K562 (cell line): ENCODE measurements at regions not wholly inside any gene's neighbourhood (a gene's known extent, or its start where the extent isn't known, plus 50 kb on each side); places are given as distances from the start of the nearest gene placed in this dataset.

Experiments
- ATAC-seq: fragments of 200-7000 bp; cut with Tn5 transposase; 3 replicates; pipeline ENCODE4 v1.9.1; 2020; ENCODE audit warnings: moderate library complexity
- BruUV-seq: library from RNA; stranded (reverse); fragments of 400-500 nt; replicated peaks from 2 replicates; lab custom pipeline; 2021; lab: Mats Ljungman, UMichigan
- CTCF ChIA-PET: fragments of 300-600 bp; formaldehyde crosslinking; extraction: SDS; loops from one replicate; lab custom pipeline; 2021; ENCODE audit warnings: low intra/inter-chr PET ratio; lab: Yijun Ruan, JAX
- POLR2A ChIA-PET: fragments of 300-600, 350-650 bp; sonication (Branson Sonifier 250); formaldehyde crosslinking; extraction: SDS; loops from one replicate; lab custom pipeline; 2021; ENCODE audit warnings: antibody characterized with exemption, inconsistent platforms; lab: Yijun Ruan, JAX
- DNase-seq, 4 experiments: peaks; one replicate each; pipeline versions ENCODE4 v3.0.0 to v3.0.0-alpha.2; 2011 to 2018; ENCODE audit warnings: low spot score in 3 of 4, mixed read lengths in 3 of 4; ENCODE audit errors: extremely low read depth in 1 of 4
- FAIRE-seq: peaks from 2 replicates; lab custom pipeline; 2011; peaks lifted over from hg19 to GRCh38; lab: Jason Lieb, UNC
- H2AFZ ChIP-seq: 2 replicates; pipeline ENCODE4 v1.6.0; 2011; ENCODE audit warnings: low read depth, low read length, control low read depth, inconsistent platforms
- H3K27ac ChIP-seq: fragments of 200-600 bp; 3 replicates; pipeline ENCODE4 v1.8.0; 2011; ENCODE audit warnings: low read depth, mild to moderate bottlenecking, control low read depth, inconsistent platforms, low read length, moderate library complexity, mixed read lengths; ENCODE audit errors: extremely low read depth
- H3K27me3 ChIP-seq, 2 experiments: fragments of 300-600 bp in 1 of 2; 2 replicates in 1 of 2; 3 replicates in 1 of 2; pipeline versions ENCODE4 v1.6.0 to v1.8.0; 2011; ENCODE audit warnings: inconsistent platforms in 2 of 2, low read length in 2 of 2, mild to moderate bottlenecking in 1 of 2, mixed read lengths in 1 of 2, moderate library complexity in 1 of 2; ENCODE audit not compliant: control insufficient read depth in 2 of 2, insufficient read depth in 2 of 2
- H3K36me3 ChIP-seq: fragments of 300-600 bp; 3 replicates; pipeline ENCODE4 v1.8.0; 2011; ENCODE audit warnings: mild to moderate bottlenecking, low read length, inconsistent platforms; ENCODE audit not compliant: control insufficient read depth, insufficient read depth
- H3K4me1 ChIP-seq, 2 experiments: fragments of 200-600 bp in 1 of 2; replicated peaks in 1 of 2; 2 replicates in 1 of 2; 3 replicates in 1 of 2; pipeline versions ENCODE4 v1.5.1 to v1.8.0; 2011; ENCODE audit warnings: inconsistent platforms in 2 of 2, low read length in 2 of 2, mild to moderate bottlenecking in 1 of 2, mixed read lengths in 1 of 2, moderate library complexity in 1 of 2; ENCODE audit not compliant: control insufficient read depth in 2 of 2, insufficient read depth in 2 of 2
- H3K4me2 ChIP-seq: 2 replicates; pipeline ENCODE4 v1.6.1; 2011; ENCODE audit warnings: low read length, control low read depth, inconsistent platforms, mixed read lengths; ENCODE audit not compliant: insufficient read depth
- H3K4me3 ChIP-seq: fragments of 200-600 bp; sonication (generic), shearing (Covaris generic); 2 replicates; pipeline ENCODE4 v1.5.1; 2016; ENCODE audit warnings: control low read depth, inconsistent platforms
- H3K79me2 ChIP-seq: fragments of 200-600 bp; 3 replicates; pipeline ENCODE4 v1.8.0; 2011; ENCODE audit warnings: low read length, inconsistent platforms; ENCODE audit not compliant: control insufficient read depth, insufficient read depth
- H3K9ac ChIP-seq, 2 experiments: 2 replicates each; pipeline versions ENCODE4 v1.6.0 to v1.6.1; 2011; ENCODE audit warnings: low read depth in 2 of 2, low read length in 2 of 2, control low read depth in 1 of 2, inconsistent platforms in 1 of 2, mild to moderate bottlenecking in 1 of 2, mixed read lengths in 1 of 2; ENCODE audit not compliant: insufficient read depth in 1 of 2
- H3K9me1 ChIP-seq: one replicate; pipeline ENCODE4 v1.6.0; 2011; ENCODE audit warnings: inconsistent platforms, mild to moderate bottlenecking, low read length, moderate library complexity; ENCODE audit not compliant: control insufficient read depth, insufficient read depth
- H3K9me3 ChIP-seq: replicated peaks from 2 replicates; pipeline ENCODE4 v1.5.1; 2011; ENCODE audit warnings: low read depth, low read length, inconsistent platforms; ENCODE audit not compliant: control insufficient read depth, insufficient read depth
- H4K20me1 ChIP-seq: replicated peaks from 2 replicates; pipeline ENCODE4 v1.6.1; 2011; ENCODE audit warnings: low read length, inconsistent platforms, mixed read lengths; ENCODE audit not compliant: control insufficient read depth, insufficient read depth
- BRD4 ChIP-seq: fragments of 200-600 bp; sonication (generic); IDR thresholded peaks from 2 replicates; pipeline ENCODE4 v1.6.1; 2017; ENCODE audit warnings: inconsistent platforms
- CBX1 ChIP-seq: sonication (generic); IDR thresholded peaks from 2 replicates; pipeline ENCODE4 v1.6.1; 2016; ENCODE audit warnings: antibody characterized with exemption, low read depth, mild to moderate bottlenecking
- CHD2 ChIP-seq: IDR thresholded peaks from 2 replicates; pipeline ENCODE4 v1.6.1; 2011; ENCODE audit warnings: low read depth, low read length
- DEAF1 ChIP-seq: fragments of 450-650 bp; formaldehyde crosslinking; IDR thresholded peaks from 2 replicates; pipeline ENCODE4 v1.4.0; 2020; ENCODE audit warnings: mild to moderate bottlenecking, moderate library complexity
- RAD21 ChIP-seq, 2 experiments: fragments of 250-450 bp in 1 of 2; fragments of 450-650 bp in 1 of 2; sonication (Bioruptor Pico) in 1 of 2; formaldehyde crosslinking in 1 of 2; IDR thresholded peaks in 1 of 2; conservative IDR thresholded peaks in 1 of 2; 2 replicates each; pipeline versions ENCODE4 v1.4.0 to v1.8.0; 2020 to 2022; ENCODE audit warnings: mild to moderate bottlenecking in 2 of 2, moderate library complexity in 1 of 2
- ZNF384 ChIP-seq: IDR thresholded peaks from 2 replicates; pipeline ENCODE4 v1.6.1; 2012; ENCODE audit warnings: low read depth, low read length, improper control_type of control experiment
- WGBS: fragments of 100-300 bp; shearing (Covaris generic); methylation state at CpG from one replicate; pipeline ENCODE4 v1.1.6; 2016; ENCODE audit warnings: low coverage, mixed read lengths; ENCODE audit not compliant: insufficient coverage; ENCODE audit errors: missing lambda C conversion rate; 5-methylcytosine and 5-hydroxymethylcytosine counted together
- in situ Hi-C: fragments of 300-500 bp; cut with MboI; formaldehyde crosslinking; loops from 4 replicates; pipeline ENCODE4 v1.15.0; 2018; ENCODE audit warnings: inconsistent platforms, mixed read lengths
- intact Hi-C: fragments of 100-400 bp; cut with micrococcal nuclease; formaldehyde crosslinking; loops from 2 replicates; pipeline ENCODE4 v1.14.2; 2022
- TF ChIP-seq, protein P1 (sequence below), 2 experiments: fragments of 450-650 bp; IDR thresholded peaks; 2 replicates each; pipeline ENCODE4 v1.6.1; 2016

DNA sequence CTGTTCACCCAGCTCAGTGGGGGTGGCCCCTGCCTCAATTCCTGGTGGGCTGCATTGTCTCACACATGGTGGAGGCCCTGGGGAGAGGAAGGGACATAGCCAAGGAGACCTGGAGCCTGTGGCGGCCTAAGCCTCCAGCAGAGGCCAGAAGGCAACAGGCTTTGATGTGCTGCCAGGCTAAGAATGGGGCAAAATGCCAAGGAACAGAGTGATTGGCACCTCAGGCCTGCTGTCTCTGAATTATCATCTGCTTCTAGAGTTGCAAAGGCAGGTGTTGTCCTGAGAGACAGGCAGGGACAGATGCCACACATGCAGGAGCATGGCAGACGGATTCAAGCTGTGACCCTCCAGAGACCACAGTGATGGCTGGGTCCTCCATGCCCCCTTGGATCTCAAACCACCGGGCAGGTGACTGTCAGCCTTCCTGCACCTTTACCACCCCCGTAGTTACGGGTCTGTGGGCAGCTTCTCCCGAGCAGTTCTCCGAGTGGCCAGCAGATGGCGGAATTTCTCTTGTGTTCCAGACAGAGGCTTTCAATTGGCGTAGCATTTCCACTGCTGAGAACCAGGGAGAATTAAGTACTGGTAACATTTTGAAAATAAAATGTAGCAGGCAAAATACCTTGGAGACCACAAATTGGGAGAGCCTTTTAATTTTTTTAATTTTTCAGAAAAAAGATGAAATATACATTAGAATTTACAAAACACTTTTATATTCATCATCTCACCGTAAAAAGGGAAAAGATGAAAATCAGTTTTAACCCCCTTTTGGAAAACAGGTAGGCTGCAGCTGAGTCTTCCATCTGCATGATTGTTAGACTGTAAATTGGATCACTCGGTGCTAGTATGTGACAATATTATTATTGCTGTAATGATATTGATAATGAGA, 525.5 kb upstream of the CFAP20DC start (continued):
- TF ChIP-seq DEAF1, result peak; percentile 67
- TF ChIP-seq CHD2, result no peak
- TF ChIP-seq RAD21 (CRISPR knock-in tag; conservative IDR thresholded peaks at IDR 0.05 in 1 of 2, IDR thresholded peaks at IDR 0.05 in 1 of 2), result peak; percentile 68 to 77
- TF ChIP-seq, protein P1, sequence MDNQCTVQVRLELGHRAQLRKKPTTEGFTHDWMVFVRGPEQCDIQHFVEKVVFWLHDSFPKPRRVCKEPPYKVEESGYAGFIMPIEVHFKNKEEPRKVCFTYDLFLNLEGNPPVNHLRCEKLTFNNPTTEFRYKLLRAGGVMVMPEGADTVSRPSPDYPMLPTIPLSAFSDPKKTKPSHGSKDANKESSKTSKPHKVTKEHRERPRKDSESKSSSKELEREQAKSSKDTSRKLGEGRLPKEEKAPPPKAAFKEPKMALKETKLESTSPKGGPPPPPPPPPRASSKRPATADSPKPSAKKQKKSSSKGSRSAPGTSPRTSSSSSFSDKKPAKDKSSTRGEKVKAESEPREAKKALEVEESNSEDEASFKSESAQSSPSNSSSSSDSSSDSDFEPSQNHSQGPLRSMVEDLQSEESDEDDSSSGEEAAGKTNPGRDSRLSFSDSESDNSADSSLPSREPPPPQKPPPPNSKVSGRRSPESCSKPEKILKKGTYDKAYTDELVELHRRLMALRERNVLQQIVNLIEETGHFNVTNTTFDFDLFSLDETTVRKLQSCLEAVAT (IDR thresholded peaks at IDR 0.05), result no peak
- no peak for TF ChIP-seq CBX1

DNA sequence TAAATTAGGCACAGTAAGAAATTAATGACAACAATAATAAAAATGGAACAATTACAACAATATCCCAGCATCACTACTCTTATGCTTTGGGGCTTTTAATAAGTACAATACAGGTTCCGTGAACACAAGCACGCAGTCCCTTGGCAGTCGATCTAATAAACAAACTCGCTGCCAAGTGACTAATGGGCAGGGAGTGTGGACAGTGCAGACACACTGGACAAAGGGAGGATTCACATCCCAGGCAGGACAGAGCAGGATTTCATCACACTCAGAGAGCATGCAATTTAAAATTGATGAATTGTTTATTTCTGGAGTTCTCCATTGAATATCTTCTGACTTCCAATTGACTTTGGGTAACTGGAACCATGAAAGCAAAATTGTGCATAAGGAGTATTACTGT, 524.1 kb upstream of the CFAP20DC start:
- Histone ChIP-seq H3K9me1 (no peaks in the 10 kb centered on the region), H3K36me3 (no peaks in the 10 kb centered on the region), H3K4me1 (no peaks in the 10 kb centered on the region), H3K9ac (no peak overlapping the region), H3K27me3 (peaks cover 0 to 5% of the 10 kb centered on the region in 2 experiments; a peak in 1 of 5 replicates), H3K9me3 (no peaks in the 10 kb centered on the region)
- CTCF ChIA-PET, result no interaction called here
- intact Hi-C loops, result loop anchor here (2.0 to 10.0 kb wide), 3 partner anchors 285 to 1811 kb away; no protein-coding TSS in a partner anchor
- no peak for ATAC-seq
- in situ Hi-C loops, result loop anchor here (25.0 kb wide), 1 partner anchor 1813 kb away; no protein-coding TSS in a partner anchor
- TF ChIP-seq BRD4, result no peak
- no peak for TF ChIP-seq ZNF384
- TF ChIP-seq, all 486 proteins: peak for 0
- Histone ChIP-seq H3K27ac (no peak overlapping the region), H3K79me2 (no peaks in the 10 kb centered on the region), H4K20me1 (no peaks in the 10 kb centered on the region), H3K4me2 (no peak overlapping the region), H3K4me3 (no peak overlapping the region), H2AFZ (no peak overlapping the region)
- POLR2A ChIA-PET, result no interaction called here
- no TSS peak for BruUV-seq
- DNase-seq, result no peak
- no peak for FAIRE-seq
- 2% methylated on average over 4 of the region's 4 CpGs for WGBS
